ENCODE measurements at regions not wholly inside any gene's neighbourhood (a gene's known extent, or its start where the extent isn't known, plus 50 kb on each side); places are given as distances from the start of the nearest gene placed in this dataset.

- no peak for DNase-seq
These were observed 774.3 kb upstream of the NR2F2 start for GRCh38 chr15:95556225-95556624.

- DNase-seq, result no peak
These were observed 773.7 kb upstream of the NR2F2 start for GRCh38 chr15:95556866-95557225.

GRCh38 chr15:95557226-95558046 is 773.1 kb upstream of the NR2F2 start:
- no peak for DNase-seq

- DNase-seq, result no peak
These were observed 772.4 kb upstream of the NR2F2 start for GRCh38 chr15:95558131-95558530.

- DNase-seq, result no peak
These were observed 771.6 kb upstream of the NR2F2 start for GRCh38 chr15:95558916-95559315.

- no peak for DNase-seq
These were observed 770.6 kb upstream of the NR2F2 start for GRCh38 chr15:95559875-95560394.

GRCh38 chr15:95561463-95561862 is 769.0 kb upstream of the NR2F2 start:
- no peak for DNase-seq

GRCh38 chr15:95563634-95564033 is 766.9 kb upstream of the NR2F2 start:
- DNase-seq, result no peak

GRCh38 chr15:95565016-95565600 is 765.4 kb upstream of the NR2F2 start:
- DNase-seq, result no peak

GRCh38 chr15:95565690-95566089 is 764.8 kb upstream of the NR2F2 start:
- DNase-seq, result no peak

- DNase-seq, result no peak
These were observed 762.8 kb upstream of the NR2F2 start for GRCh38 chr15:95567686-95568085.

GRCh38 chr15:95574053-95574452 is 756.4 kb upstream of the NR2F2 start:
- no peak for DNase-seq

- DNase-seq, result no peak
These were observed 752.6 kb upstream of the NR2F2 start for GRCh38 chr15:95577927-95578326.

- DNase-seq, result no peak
These were observed 750.4 kb upstream of the NR2F2 start for GRCh38 chr15:95580121-95580520.

- DNase-seq, result no peak
These were observed 748.9 kb upstream of the NR2F2 start for GRCh38 chr15:95581595-95581994.

GRCh38 chr15:95584088-95584487 is 746.4 kb upstream of the NR2F2 start:
- DNase-seq, result no peak

GRCh38 chr15:95588056-95588455 is 742.4 kb upstream of the NR2F2 start:
- no peak for DNase-seq

- DNase-seq, result no peak
These were observed 739.9 kb upstream of the NR2F2 start for GRCh38 chr15:95590533-95591044.

GRCh38 chr15:95591270-95591669 is 739.2 kb upstream of the NR2F2 start:
- DNase-seq, result no peak

- DNase-seq, result no peak
These were observed 738.6 kb upstream of the NR2F2 start for GRCh38 chr15:95591886-95592285.

GRCh38 chr15:95594496-95594895 is 736.0 kb upstream of the NR2F2 start:
- DNase-seq, result no peak

- DNase-seq, result no peak
These were observed 734.7 kb upstream of the NR2F2 start for GRCh38 chr15:95595759-95596158.

GRCh38 chr15:95596496-95596895 is 734.0 kb upstream of the NR2F2 start:
- DNase-seq, result no peak

- DNase-seq, result no peak
These were observed 732.1 kb upstream of the NR2F2 start for GRCh38 chr15:95598251-95598855.
